Neuronal stem cell (in vitro differentiated cells): ENCODE measurements at regions not wholly inside any gene's neighbourhood (a gene's known extent, or its start where the extent isn't known, plus 50 kb on each side); places are given as distances from the start of the nearest gene placed in this dataset.

Source experiments
- DNase-seq: peaks from one replicate; pipeline ENCODE4 v3.0.0-alpha.2; 2013; ENCODE audit warnings: low spot score
- H2AFZ ChIP-seq: one replicate; pipeline ENCODE4 v1.6.1; 2013; ENCODE audit warnings: mild to moderate bottlenecking, low read length, inconsistent platforms
- H2AK5ac ChIP-seq: 2 replicates; pipeline ENCODE4 v1.6.1; 2013; ENCODE audit warnings: low read depth, mild to moderate bottlenecking, inconsistent platforms, low read length, moderate library complexity, mixed read lengths
- H2BK120ac ChIP-seq: 2 replicates; pipeline ENCODE4 v1.6.1; 2013; ENCODE audit warnings: low read depth, mild to moderate bottlenecking, inconsistent platforms, low read length, moderate library complexity, mixed read lengths
- H2BK12ac ChIP-seq: one replicate; pipeline ENCODE4 v1.6.1; 2013; ENCODE audit warnings: low read length, inconsistent platforms
- H2BK15ac ChIP-seq: 2 replicates; pipeline ENCODE4 v1.6.1; 2013; ENCODE audit warnings: mild to moderate bottlenecking, low read length, inconsistent platforms, mixed read lengths
- H2BK5ac ChIP-seq: one replicate; pipeline ENCODE4 v1.6.1; 2013; ENCODE audit warnings: inconsistent platforms, mild to moderate bottlenecking, low read length, moderate library complexity
- H3K14ac ChIP-seq: one replicate; pipeline ENCODE4 v1.6.1; 2013; ENCODE audit warnings: low read length, inconsistent platforms
- H3K18ac ChIP-seq: 2 replicates; pipeline ENCODE4 v1.6.1; 2013; ENCODE audit warnings: low read length, inconsistent platforms
- H3K23ac ChIP-seq: 2 replicates; pipeline ENCODE4 v1.6.1; 2013; ENCODE audit warnings: low read depth, mild to moderate bottlenecking, mixed read lengths, low read length, inconsistent platforms; ENCODE audit not compliant: poor library complexity
- H3K27ac ChIP-seq: replicated peaks from 3 replicates; pipeline ENCODE4 v1.5.1; 2013; ENCODE audit warnings: low read length, inconsistent platforms
- H3K27me3 ChIP-seq, 3 experiments: 2 replicates each; pipeline ENCODE4 v1.6.1; 2013; ENCODE audit warnings: low read length in 3 of 3, mild to moderate bottlenecking in 2 of 3, inconsistent platforms in 1 of 3, low read depth in 1 of 3, mixed read lengths in 1 of 3, moderate library complexity in 1 of 3; ENCODE audit not compliant: control insufficient read depth in 3 of 3, insufficient read depth in 3 of 3
- H3K36me3 ChIP-seq, 2 donors: replicated peaks in 1 of 2; 2 replicates each; pipeline ENCODE4 v1.6.1; 2013; ENCODE audit warnings: low read length in 2 of 2; ENCODE audit not compliant: control insufficient read depth in 2 of 2, insufficient read depth in 2 of 2
- H3K4ac ChIP-seq: 2 replicates; pipeline ENCODE4 v1.6.1; 2013; ENCODE audit warnings: inconsistent platforms, mild to moderate bottlenecking, low read length, moderate library complexity
- H3K4me1 ChIP-seq, 2 donors: 1 replicate in 1 of 2; 2 replicates in 1 of 2; pipeline ENCODE4 v1.6.1; 2013; ENCODE audit warnings: low read length in 2 of 2, low read depth in 1 of 2; ENCODE audit not compliant: control insufficient read depth in 2 of 2, insufficient read depth in 1 of 2
- H3K4me2 ChIP-seq: one replicate; pipeline ENCODE4 v1.6.1; 2013; ENCODE audit warnings: mild to moderate bottlenecking, low read length, inconsistent platforms; ENCODE audit not compliant: insufficient read depth, poor library complexity, severe bottlenecking
- H3K4me3 ChIP-seq, 2 donors: 2 replicates each; pipeline ENCODE4 v1.5.1; 2013; ENCODE audit warnings: low read length in 2 of 2, mild to moderate bottlenecking in 2 of 2, inconsistent platforms in 1 of 2, moderate library complexity in 1 of 2
- H3K79me1 ChIP-seq: one replicate; pipeline ENCODE4 v1.6.1; 2013; ENCODE audit warnings: low read depth, mild to moderate bottlenecking, inconsistent platforms, low read length, moderate library complexity
- H3K9ac ChIP-seq: one replicate; pipeline ENCODE4 v1.6.1; 2013; ENCODE audit warnings: mild to moderate bottlenecking, low read depth, low read length, inconsistent platforms; ENCODE audit not compliant: poor library complexity
- H3K9me3 ChIP-seq, 2 donors: replicated peaks in 1 of 2; 2 replicates each; pipeline versions ENCODE3 to v1.6.1; 2013; ENCODE audit warnings: low read length in 2 of 2, mild to moderate bottlenecking in 2 of 2, inconsistent platforms in 1 of 2, low read depth in 1 of 2, mixed read lengths in 1 of 2, moderate library complexity in 1 of 2; ENCODE audit not compliant: control insufficient read depth in 2 of 2, insufficient read depth in 1 of 2
- H4K8ac ChIP-seq: one replicate; pipeline ENCODE4 v1.6.1; 2013; ENCODE audit warnings: low read depth, mild to moderate bottlenecking, inconsistent platforms, low read length, moderate library complexity
- H4K91ac ChIP-seq: one replicate; pipeline ENCODE4 v1.6.1; 2013; ENCODE audit warnings: low read length, low read depth, mild to moderate bottlenecking, inconsistent platforms; ENCODE audit not compliant: poor library complexity
- WGBS, 2 donors: extraction: QIAGEN DNeasy Blood & Tissue Kit; methylation state at CpG; one replicate each; pipeline ENCODE4 v1.1.7; 2013; ENCODE audit warnings: missing lambda C conversion rate in 2 of 2, mixed read lengths in 1 of 2; ENCODE audit not compliant: insufficient read length in 2 of 2, insufficient replicate concordance in 1 of 2; ENCODE audit errors: extremely low coverage in 2 of 2; 5-methylcytosine and 5-hydroxymethylcytosine counted together

GRCh38 chr5:9712506-9712905 lies 82.4 kb upstream of the TAS2R1 start:
- H3K4ac ChIP-seq, result no peak overlapping the region
- WGBS, 2 donors, result no CpG with 5 or more reads among the region's 4 CpGs
- no peak overlapping the region for H3K27ac ChIP-seq

GRCh38 chr5:9710069-9710468 lies 79.9 kb upstream of the TAS2R1 start:
- no peak overlapping the region for H2BK5ac ChIP-seq
- no peak overlapping the region for H4K8ac ChIP-seq
- H3K14ac ChIP-seq, result no peak overlapping the region
- no peak overlapping the region for H2BK120ac ChIP-seq
- peaks cover 8 to 9% of the 10 kb centered on the region in 2 donors for H3K4me1 ChIP-seq
- no peak overlapping the region for H2BK15ac ChIP-seq
- no peaks in the 10 kb centered on the region for H3K79me1 ChIP-seq
- WGBS, 2 donors, result no CpG with 5 or more reads among the region's 1 CpG
- no peak overlapping the region for H3K4me2 ChIP-seq
- no peak overlapping the region for H3K4me3 ChIP-seq
- H3K4ac ChIP-seq, result no peak overlapping the region
- H2AK5ac ChIP-seq, result no peak overlapping the region
- no peaks in the 10 kb centered on the region for H3K36me3 ChIP-seq
- no peak overlapping the region for H3K27ac ChIP-seq
- H3K23ac ChIP-seq, result no peak overlapping the region
- no peak for DNase-seq
- H2AFZ ChIP-seq, result no peak overlapping the region
- H3K18ac ChIP-seq, result no peak overlapping the region
- H3K9me3 ChIP-seq, result no peaks in the 10 kb centered on the region
- no peak overlapping the region for H2BK12ac ChIP-seq
- no peaks in the 10 kb centered on the region for H3K27me3 ChIP-seq
- H3K9ac ChIP-seq, result no peak overlapping the region
- no peak overlapping the region for H4K91ac ChIP-seq

More at GRCh38 chr5:9712506-9712905, 82.4 kb upstream of the TAS2R1 start:
- Histone ChIP-seq H4K91ac (no peak overlapping the region), H2BK12ac (no peak overlapping the region), H3K4me1 (peaks cover 6% of the 10 kb centered on the region in 2 donors), H3K4me2 (no peak overlapping the region), H4K8ac (no peak overlapping the region), H2AFZ (no peak overlapping the region), H3K14ac (no peak overlapping the region), H3K18ac (no peak overlapping the region), H2BK15ac (no peak overlapping the region), H3K27me3 (no peaks in the 10 kb centered on the region), H2AK5ac (no peak overlapping the region), H3K36me3 (no peaks in the 10 kb centered on the region), H3K79me1 (no peaks in the 10 kb centered on the region), H3K23ac (no peak overlapping the region), H3K4me3 (no peak overlapping the region), H2BK120ac (no peak overlapping the region), H2BK5ac (no peak overlapping the region), H3K9ac (no peak overlapping the region), H3K9me3 (no peaks in the 10 kb centered on the region)
- DNase-seq, result no peak

GRCh38 chr5:9707732-9708462 lies 77.7 kb upstream of the TAS2R1 start:
- Histone ChIP-seq H3K14ac (no peak overlapping the region), H3K36me3 (no peaks in the 10 kb centered on the region), H4K8ac (no peak overlapping the region), H3K9ac (no peak overlapping the region), H2BK15ac (no peak overlapping the region), H3K79me1 (no peaks in the 10 kb centered on the region), H3K4me2 (no peak overlapping the region), H3K4me1 (peaks cover 6 to 9% of the 10 kb centered on the region in 2 donors), H2BK120ac (no peak overlapping the region), H2BK5ac (no peak overlapping the region), H3K27me3 (no peaks in the 10 kb centered on the region), H2BK12ac (no peak overlapping the region), H4K91ac (no peak overlapping the region), H3K4me3 (no peak overlapping the region), H2AK5ac (no peak overlapping the region), H3K4ac (no peak overlapping the region), H3K18ac (no peak overlapping the region), H3K27ac (no peak overlapping the region), H3K9me3 (no peaks in the 10 kb centered on the region), H2AFZ (peak overlapping the region; percentile 44), H3K23ac (no peak overlapping the region)
- no CpG with 5 or more reads among the region's 12 CpGs for WGBS, 2 donors
- DNase-seq, result no peak

DNA sequence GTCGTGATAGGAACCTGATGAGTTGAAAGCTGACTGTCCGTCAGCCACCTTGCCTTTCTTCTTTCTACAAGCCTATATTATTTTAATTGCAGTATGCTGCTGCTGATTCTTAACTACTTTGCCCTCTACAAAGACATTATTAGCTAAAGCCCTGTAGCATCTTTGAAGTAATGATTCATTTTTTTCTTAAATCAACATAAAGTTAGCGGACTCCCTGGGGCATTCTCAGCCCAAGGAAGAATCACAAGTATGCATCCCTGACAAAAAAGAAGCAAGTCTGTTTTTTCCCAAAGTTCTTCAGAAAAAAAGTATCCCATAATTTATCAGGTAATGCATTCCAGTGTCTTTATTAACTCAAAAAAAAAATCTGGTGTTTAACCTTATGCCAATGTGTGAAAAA lies 69.5 kb upstream of the TAS2R1 start:
- H3K4me2 ChIP-seq, result no peak overlapping the region
- no peak overlapping the region for H2BK120ac ChIP-seq
- H3K9me3 ChIP-seq, result no peaks in the 10 kb centered on the region
- H2BK12ac ChIP-seq, result no peak overlapping the region
- no peaks in the 10 kb centered on the region for H3K4me1 ChIP-seq
- H3K27me3 ChIP-seq, result no peaks in the 10 kb centered on the region
- H2AK5ac ChIP-seq, result no peak overlapping the region
- no peak for DNase-seq
- H4K91ac ChIP-seq, result no peak overlapping the region
- no peak overlapping the region for H3K14ac ChIP-seq
- H4K8ac ChIP-seq, result no peak overlapping the region
- no peak overlapping the region for H2BK15ac ChIP-seq
- H3K18ac ChIP-seq, result no peak overlapping the region
- H3K27ac ChIP-seq, result no peak overlapping the region
- H3K4ac ChIP-seq, result no peak overlapping the region
- H3K79me1 ChIP-seq, result no peaks in the 10 kb centered on the region
- H2BK5ac ChIP-seq, result no peak overlapping the region
- no peak overlapping the region for H3K4me3 ChIP-seq
- no CpG with 5 or more reads among the region's 3 CpGs for WGBS, 2 donors
- no peak overlapping the region for H3K9ac ChIP-seq
- H2AFZ ChIP-seq, result no peak overlapping the region
- no peak overlapping the region for H3K23ac ChIP-seq
- H3K36me3 ChIP-seq, result no peaks in the 10 kb centered on the region
